Activated T-cell treated with anti-CD3 and anti-CD28 coated beads, Interleukin-2, amount 50 U/mL, for 4 hours (primary cell): ENCODE measurements at regions not wholly inside any gene's neighbourhood (a gene's known extent, or its start where the extent isn't known, plus 50 kb on each side); places are given as distances from the start of the nearest gene placed in this dataset.

Experiments used
- ATAC-seq, 2 donors: fragments of 200-7000 bp; cut with Tn5 transposase; one replicate each; pipeline ENCODE4 v1.10.0; 2021
- DNase-seq: peaks from one replicate; pipeline ENCODE4 v3.0.0-alpha.2; 2020
- H3K27me3 Mint-ChIP-seq: one replicate; pipeline ENCODE4 v1.8.0; 2021; ENCODE audit warnings: low read depth, mixed read lengths
- H3K36me3 Mint-ChIP-seq: one replicate; pipeline ENCODE4 v1.8.0; 2022; ENCODE audit warnings: mixed read lengths; ENCODE audit not compliant: insufficient read depth
- H3K4me1 Mint-ChIP-seq: one replicate; pipeline ENCODE4 v1.8.0; 2021; ENCODE audit warnings: low read depth, mixed read lengths
- H3K4me3 Mint-ChIP-seq: one replicate; pipeline ENCODE4 v1.8.0; 2021; ENCODE audit warnings: mild to moderate bottlenecking, moderate library complexity, mixed read lengths
- H3K9me3 Mint-ChIP-seq: one replicate; pipeline ENCODE4 v1.8.0; 2021; ENCODE audit warnings: mixed read lengths

DNA sequence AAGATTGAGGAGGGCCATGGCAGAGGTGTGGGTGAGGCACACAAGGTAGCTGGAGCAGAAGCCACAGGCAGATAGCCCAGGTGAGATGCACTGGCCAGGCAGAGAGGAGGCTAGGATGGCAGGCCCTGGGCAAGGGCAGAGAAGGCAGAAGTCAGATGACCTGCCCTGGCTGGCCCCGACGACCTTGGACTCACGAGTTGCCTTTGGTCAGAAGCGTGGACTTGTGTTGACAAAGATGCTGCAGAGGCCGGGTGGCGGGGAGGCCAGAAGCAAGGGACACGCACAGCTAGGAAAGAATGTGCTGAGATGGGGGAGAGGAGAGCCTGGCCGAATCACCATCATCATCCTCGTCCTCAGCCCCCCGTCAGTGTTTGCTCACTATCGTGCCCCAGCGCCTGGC is 123.7 kb downstream of the RBFOX3 start:
- no peak for DNase-seq
- H3K27me3 Mint-ChIP-seq: peaks cover 54% of the 10 kb centered on the region

DNA sequence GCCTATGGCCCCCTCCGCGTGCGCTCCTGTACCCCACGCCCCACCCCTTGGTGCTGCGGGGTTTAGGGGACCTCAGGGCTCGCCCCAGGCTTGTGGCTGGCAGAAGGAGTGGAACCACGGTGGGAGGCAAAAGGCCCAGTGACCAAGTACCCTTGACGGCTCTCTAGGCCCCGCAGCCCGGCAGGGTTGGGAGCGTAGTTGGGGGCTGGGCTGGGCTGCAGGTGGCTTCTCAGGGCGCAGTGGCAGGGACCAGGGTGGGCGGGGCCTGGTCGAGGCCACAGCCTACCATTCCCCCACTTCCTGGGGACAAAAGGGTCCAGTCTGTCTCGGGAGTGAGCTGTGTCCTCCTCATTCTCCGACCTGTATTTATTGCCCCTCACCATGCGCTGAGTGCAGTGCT is 124.9 kb downstream of the RBFOX3 start:
- no peaks in the 10 kb centered on the region for H3K36me3 Mint-ChIP-seq
- no peak for DNase-seq
- no peaks in the 10 kb centered on the region for H3K4me1 Mint-ChIP-seq
- H3K27me3 Mint-ChIP-seq: peaks cover 59% of the 10 kb centered on the region
- no peak overlapping the region for H3K4me3 Mint-ChIP-seq
- ATAC-seq: no peak
- no peaks in the 10 kb centered on the region for H3K9me3 Mint-ChIP-seq

More for the DNA sequence above, 123.7 kb downstream of the RBFOX3 start:
- Mint-ChIP-seq H3K36me3 (no peaks in the 10 kb centered on the region), H3K4me1 (no peaks in the 10 kb centered on the region), H3K4me3 (no peak overlapping the region), H3K9me3 (no peaks in the 10 kb centered on the region)
- ATAC-seq: no peak

DNA sequence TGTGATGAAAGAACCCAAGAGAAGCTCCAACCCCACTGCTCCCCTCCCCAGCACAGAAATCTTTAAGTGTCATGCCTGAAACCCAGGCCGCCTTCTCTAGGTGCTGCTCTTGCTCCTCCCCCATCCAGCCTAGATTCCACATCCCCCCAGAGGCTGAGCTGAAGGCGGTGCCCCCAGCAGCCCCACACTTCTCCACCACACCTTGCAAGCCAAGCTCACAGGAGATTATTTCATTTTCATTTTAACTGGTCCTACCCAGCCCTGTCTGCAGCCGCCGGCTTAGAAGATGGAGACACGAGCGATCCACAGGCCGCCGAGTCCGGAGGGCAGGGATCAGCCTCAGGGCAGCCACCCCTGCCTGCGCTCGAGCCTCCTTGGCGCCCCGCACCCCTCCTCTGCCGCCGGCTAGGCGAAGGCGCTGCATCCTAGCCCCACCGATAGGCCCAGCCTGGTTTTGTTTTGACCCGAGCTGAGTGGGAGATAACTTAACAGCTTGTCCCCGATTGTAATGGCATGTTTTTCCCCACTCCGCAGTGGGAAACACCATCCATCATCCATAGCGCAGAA is 125.3 kb downstream of the RBFOX3 start:
- peaks cover 62% of the 10 kb centered on the region for H3K27me3 Mint-ChIP-seq
- no peaks in the 10 kb centered on the region for H3K36me3 Mint-ChIP-seq
- no peak overlapping the region for H3K4me3 Mint-ChIP-seq
- H3K9me3 Mint-ChIP-seq: no peaks in the 10 kb centered on the region
- ATAC-seq: no peak
- DNase-seq: no peak
- H3K4me1 Mint-ChIP-seq: no peaks in the 10 kb centered on the region

DNA sequence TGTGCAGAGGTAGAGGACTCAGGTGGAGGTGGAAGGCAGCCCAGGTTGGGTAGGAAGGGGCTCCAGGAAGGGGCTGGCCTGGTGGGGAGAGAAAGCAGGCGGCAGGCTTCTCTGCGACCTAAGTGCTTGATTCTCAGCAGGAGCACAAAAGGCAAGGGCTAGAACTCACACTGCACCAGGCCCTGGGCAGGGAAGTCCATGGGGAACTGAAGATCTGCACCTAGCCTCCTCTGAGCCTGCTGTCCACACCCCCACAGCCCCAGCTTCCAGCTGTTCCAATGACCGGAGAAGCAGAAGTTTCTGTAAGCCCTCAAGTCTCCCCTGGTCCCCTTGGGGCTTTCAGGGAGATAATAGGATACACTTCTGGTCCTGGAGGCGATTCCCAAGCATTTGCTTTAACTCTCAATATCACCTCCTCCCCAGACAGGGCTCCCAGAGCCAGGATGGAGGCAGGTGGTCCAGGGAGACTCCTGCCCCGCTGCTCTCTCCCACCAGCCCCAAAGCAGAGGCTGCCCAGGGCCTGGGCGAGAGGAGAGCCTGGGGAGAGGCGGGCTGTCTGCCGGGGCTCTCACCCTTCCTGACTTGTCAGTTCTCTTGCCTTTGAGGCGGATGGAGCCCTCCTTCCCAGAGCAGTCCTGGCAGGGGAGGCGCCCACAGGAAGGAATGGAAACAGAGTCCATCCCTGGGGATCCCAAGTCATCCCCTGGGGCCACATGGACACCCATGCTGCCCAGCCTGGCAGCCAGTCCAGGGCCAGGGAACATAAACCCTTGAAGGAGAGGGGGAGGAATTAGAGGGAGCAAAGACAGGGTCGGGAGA is 126.0 kb downstream of the RBFOX3 start:
- Mint-ChIP-seq H3K27me3 (peaks cover 64% of the 10 kb centered on the region), H3K36me3 (no peaks in the 10 kb centered on the region), H3K4me1 (no peaks in the 10 kb centered on the region), H3K9me3 (no peaks in the 10 kb centered on the region), H3K4me3 (no peak overlapping the region)
- ATAC-seq (no peak), DNase-seq (no peak)

DNA sequence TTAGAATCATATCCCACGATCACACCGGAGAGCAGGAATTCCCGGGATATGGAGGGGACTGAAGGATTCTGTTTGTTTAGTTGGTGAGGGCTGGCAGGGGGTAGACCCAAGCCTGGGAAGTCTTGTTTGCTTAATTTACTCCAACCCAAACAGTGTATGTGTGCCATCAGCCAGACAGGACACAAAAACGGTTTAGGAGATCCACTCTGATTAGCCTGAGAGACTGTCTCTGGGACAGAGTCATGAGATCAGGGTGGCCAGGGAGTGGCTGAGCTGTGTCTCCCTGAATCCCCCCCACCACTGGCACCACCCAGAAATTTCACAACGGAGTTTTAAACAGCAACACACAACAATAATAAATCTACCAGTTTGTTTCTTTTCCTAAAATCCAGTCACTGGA is 127.0 kb downstream of the RBFOX3 start:
- no peak for ATAC-seq
- H3K4me1 Mint-ChIP-seq: no peaks in the 10 kb centered on the region
- no peaks in the 10 kb centered on the region for H3K36me3 Mint-ChIP-seq
- DNase-seq: no peak
- H3K9me3 Mint-ChIP-seq: no peaks in the 10 kb centered on the region
- no peak overlapping the region for H3K4me3 Mint-ChIP-seq
- H3K27me3 Mint-ChIP-seq: peaks cover 69% of the 10 kb centered on the region

DNA sequence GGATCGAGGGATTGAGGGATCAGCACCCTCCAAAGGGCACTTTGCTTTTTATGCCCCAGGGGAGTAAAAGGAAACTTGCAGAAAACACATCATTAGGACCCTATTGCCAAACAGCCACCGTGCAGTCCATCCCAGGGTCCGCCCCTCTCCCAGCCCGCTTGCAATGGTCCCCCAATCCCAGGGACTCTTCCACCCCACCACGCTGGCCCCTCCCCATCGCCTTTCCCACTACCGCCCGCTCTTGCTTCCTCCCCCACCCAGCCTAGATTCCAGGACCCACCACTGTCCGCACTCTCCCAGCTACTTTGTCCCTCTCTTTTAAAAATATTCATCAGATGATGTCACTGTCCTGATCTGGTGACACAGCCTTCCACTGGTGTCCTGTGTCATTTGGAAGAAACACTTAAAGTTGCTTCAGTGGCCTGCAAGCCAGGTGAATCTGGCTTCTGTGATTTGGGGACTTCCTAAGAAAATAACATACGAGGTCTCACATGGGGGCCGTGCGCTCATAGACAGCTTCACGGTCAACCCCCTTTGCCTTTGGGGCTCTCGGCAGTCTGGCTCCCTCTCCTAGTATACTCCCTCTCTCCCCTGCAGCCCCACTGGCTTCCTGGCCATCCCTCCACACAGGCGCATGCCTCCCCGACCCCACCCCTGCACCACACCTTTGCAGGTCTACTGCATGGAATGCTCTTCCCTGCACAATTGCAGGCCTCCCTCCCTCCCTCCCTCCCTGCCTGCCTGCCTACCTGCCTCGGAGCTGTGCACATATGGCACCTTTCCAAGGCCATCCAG is 127.9 kb downstream of the RBFOX3 start:
- DNase-seq (no peak), ATAC-seq (no peak)
- H3K4me1 Mint-ChIP-seq: no peaks in the 10 kb centered on the region
- no peaks in the 10 kb centered on the region for H3K9me3 Mint-ChIP-seq
- H3K4me3 Mint-ChIP-seq: no peak overlapping the region
- no peaks in the 10 kb centered on the region for H3K36me3 Mint-ChIP-seq
- peaks cover 75% of the 10 kb centered on the region for H3K27me3 Mint-ChIP-seq

DNA sequence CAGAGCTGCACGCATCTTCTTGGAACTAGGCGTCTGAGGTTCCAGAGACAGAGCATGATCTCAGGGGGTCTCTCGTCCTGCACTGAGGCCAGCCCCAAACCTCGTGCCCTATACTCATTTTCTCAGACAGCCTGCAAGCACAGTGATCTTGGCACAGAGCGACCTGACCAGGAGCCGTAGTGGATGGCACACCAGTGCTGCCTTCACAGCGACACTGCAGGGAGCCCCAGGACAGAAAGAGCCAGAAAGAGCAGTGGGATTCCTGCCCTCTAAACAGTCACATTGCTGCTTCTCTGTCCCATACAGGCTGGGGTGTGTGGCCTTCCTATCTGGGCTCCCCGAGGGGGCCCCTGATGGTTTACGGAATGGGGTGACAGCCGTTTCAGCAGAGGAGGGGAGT is 131.0 kb downstream of the RBFOX3 start:
- H3K4me3 Mint-ChIP-seq: no peak overlapping the region
- H3K9me3 Mint-ChIP-seq: no peaks in the 10 kb centered on the region
- ATAC-seq (no peak), DNase-seq (no peak)
- no peaks in the 10 kb centered on the region for H3K4me1 Mint-ChIP-seq
- peaks cover 68% of the 10 kb centered on the region for H3K27me3 Mint-ChIP-seq
- no peaks in the 10 kb centered on the region for H3K36me3 Mint-ChIP-seq

DNA sequence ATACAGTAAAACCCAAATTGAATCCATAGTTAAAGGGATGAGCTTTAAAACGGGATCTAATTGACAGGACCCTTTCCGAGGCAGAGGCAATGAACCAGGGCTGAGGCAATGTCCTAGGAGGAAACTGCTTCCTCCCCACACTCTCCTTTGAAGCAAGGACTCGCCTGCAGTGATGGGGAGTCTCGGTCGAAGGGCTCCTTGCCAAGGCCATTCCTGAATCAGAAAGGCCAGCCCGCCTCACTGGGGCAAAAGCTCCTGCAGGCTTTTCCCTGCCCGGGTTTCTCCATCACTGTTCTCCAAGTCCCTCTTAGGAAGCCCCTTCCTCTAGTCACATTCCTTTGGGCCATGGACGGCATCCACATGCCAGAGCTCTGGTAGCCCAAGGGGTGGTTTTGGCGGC is 132.0 kb downstream of the RBFOX3 start:
- Mint-ChIP-seq H3K4me1 (no peaks in the 10 kb centered on the region), H3K27me3 (peaks cover 70% of the 10 kb centered on the region), H3K4me3 (no peak overlapping the region), H3K36me3 (no peaks in the 10 kb centered on the region), H3K9me3 (no peaks in the 10 kb centered on the region)
- DNase-seq (no peak), ATAC-seq (no peak)

DNA sequence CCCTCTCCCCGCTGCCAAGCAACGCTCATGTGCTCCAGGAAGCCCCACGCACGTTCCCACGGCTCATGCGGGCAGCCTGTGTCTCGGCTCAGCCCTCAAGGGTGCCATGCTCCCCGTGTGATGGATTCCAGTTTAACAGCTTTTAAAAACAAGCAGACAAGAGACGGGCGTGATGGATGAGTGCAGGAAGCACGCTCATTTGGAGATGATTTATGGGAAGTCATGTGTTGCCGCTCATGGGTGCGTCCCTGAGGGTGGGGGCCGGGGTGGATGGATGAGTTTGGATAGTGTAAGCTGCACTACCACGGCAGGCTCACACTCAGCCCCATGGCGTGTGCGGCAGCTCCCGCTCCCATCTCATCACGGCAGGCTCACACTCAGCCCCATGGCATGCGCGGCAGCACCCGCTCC is 132.8 kb downstream of the RBFOX3 start:
- Mint-ChIP-seq H3K9me3 (no peaks in the 10 kb centered on the region), H3K27me3 (peaks cover 70% of the 10 kb centered on the region), H3K4me3 (no peak overlapping the region), H3K4me1 (no peaks in the 10 kb centered on the region), H3K36me3 (no peaks in the 10 kb centered on the region)
- DNase-seq (no peak), ATAC-seq (no peak)

DNA sequence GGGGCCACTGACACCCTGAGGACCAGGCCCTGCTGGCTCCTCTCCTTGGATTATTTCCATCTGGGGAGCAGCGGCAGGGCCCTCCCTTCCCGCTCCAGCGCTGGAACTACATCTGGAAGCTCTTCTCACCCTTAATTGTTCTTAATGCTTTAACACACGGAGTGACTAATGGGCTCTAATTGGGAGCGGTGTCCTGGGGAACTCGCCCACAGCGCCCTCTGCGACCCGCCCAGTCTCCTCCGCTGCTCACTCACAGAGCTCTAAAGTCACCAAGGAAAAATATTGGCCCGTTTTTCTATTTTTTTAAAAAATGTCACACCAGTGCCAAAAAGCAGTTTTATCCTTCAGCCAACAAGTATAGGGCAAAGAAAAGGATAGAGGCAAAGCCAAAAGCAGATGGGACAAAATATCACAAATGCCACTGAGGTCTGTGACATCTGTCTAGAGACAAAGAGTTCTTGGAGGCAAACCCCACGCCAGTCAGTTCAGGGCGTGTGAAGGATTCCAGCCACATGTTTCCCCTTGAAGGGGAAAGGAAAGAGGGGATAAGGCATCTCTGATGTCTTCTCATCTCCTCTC is 134.7 kb downstream of the RBFOX3 start:
- no peak for DNase-seq
- Mint-ChIP-seq H3K36me3 (no peaks in the 10 kb centered on the region), H3K4me1 (no peaks in the 10 kb centered on the region), H3K9me3 (no peaks in the 10 kb centered on the region), H3K4me3 (no peak overlapping the region), H3K27me3 (peaks cover 58% of the 10 kb centered on the region)
- no peak for ATAC-seq

DNA sequence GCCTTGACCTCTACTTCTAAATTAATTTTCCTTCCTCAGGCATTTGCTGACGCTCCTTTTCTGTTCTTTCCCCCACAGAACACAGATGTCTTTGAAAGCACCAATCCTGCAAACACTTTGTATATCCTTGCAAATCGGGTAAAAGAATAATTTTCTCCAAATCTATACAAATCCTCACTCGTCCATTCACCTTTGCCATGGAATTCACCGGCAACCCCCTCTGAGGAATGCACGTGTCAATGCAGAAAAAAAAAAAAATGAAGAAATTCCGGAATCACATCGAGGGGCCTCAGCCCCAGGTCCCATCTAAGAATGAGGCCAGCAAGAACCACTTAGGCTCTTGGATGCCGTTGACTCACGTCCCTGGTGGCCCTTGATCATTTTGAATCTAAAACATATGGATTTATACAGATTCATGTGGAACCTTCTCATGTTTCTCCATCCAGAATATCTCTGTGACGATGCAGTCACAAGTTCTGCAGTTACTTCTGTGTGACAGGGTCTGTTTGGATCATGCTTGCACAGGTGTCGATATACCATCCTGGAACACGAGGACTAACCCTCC is 136.9 kb downstream of the RBFOX3 start:
- no peak for ATAC-seq
- Mint-ChIP-seq H3K9me3 (no peaks in the 10 kb centered on the region), H3K36me3 (no peaks in the 10 kb centered on the region), H3K4me3 (no peak overlapping the region), H3K4me1 (no peaks in the 10 kb centered on the region), H3K27me3 (peaks cover 46% of the 10 kb centered on the region)
- DNase-seq: no peak

DNA sequence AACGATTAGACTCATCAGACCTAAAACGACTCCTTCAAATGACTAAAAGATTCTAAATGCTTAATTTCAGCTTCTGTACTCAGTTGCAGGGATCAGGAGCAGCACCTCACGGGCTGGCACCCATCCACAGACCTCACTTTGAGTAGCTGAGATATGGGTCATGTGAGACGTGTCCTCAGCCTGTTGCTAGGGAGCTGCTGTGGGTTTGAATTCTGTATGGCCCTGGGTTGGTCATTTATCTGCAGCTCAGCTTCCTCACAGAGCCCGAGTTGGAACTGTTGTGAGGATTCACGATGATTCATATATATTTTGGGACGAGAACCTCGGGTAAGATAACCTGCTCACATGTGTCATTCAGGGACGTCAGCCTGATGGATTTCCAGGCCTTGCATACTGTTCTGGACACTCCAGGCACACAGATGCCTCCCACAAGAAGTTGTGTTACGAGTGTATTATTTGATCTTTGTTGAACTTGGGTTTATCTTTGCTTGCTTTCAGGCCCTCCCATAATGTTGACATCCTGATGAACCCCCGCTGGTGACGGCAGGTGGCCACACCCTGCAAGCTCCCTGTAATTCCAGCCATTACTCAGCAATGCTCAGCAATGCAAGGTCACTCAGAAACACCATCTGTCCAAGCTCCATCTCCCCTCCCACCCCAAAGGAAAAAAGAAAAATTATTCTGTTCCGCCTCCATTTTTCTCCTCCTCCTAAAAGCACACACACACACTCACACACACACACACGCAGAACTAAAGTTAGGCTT is 137.6 kb downstream of the RBFOX3 start:
- Mint-ChIP-seq H3K36me3 (no peaks in the 10 kb centered on the region), H3K4me1 (no peaks in the 10 kb centered on the region), H3K4me3 (no peak overlapping the region), H3K9me3 (no peaks in the 10 kb centered on the region), H3K27me3 (peaks cover 40% of the 10 kb centered on the region)
- DNase-seq: no peak
- no peak for ATAC-seq

DNA sequence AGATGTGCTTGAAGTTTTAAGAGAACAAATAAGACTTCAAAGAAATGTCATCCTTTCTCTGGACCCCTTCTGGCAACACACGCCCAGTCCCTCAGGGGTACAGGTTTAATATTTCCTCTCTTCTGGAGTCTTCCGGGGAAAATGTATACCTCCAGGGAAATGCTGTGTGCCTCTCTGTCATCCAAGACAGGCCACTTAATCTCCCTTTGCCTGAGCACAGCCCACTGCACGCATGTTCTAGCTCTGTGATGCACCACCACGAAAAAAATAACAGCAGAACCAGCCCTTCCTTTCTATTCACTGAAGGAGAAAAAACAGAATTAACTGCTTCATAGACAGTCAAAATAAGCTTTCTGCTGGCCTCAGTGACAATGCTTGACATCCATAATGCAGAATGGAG is 140.1 kb downstream of the RBFOX3 start:
- Mint-ChIP-seq H3K27me3 (peaks cover 37% of the 10 kb centered on the region), H3K36me3 (no peaks in the 10 kb centered on the region), H3K9me3 (no peaks in the 10 kb centered on the region), H3K4me3 (no peak overlapping the region), H3K4me1 (no peaks in the 10 kb centered on the region)
- ATAC-seq (no peak), DNase-seq (no peak)

DNA sequence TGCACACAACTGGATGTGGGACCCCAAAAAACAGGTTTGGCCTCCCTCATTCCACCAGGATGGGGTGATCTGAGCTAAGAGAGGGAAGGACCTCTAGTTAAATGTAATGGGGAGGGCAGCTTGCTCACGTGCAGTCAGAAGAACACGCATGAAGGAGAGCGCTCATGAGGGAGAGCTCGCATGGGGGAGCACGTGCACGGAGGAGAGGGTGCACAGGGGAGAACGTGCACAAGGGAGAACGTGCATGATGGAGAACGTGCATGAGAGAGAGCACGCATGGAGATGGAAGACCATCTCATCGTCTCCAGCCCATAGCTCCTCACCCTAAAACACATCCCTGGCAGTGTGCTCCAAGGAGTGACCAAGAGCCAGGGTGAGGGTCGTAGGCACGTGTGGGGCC is 141.2 kb downstream of the RBFOX3 start:
- H3K36me3 Mint-ChIP-seq: no peaks in the 10 kb centered on the region
- no peaks in the 10 kb centered on the region for H3K9me3 Mint-ChIP-seq
- H3K27me3 Mint-ChIP-seq: peaks cover 29% of the 10 kb centered on the region
- ATAC-seq: no peak
- DNase-seq: no peak
- H3K4me3 Mint-ChIP-seq: no peak overlapping the region
- no peaks in the 10 kb centered on the region for H3K4me1 Mint-ChIP-seq
